PC-9 (cell line): ENCODE measurements at regions not wholly inside any gene's neighbourhood (a gene's known extent, or its start where the extent isn't known, plus 50 kb on each side); places are given as distances from the start of the nearest gene placed in this dataset.

ENCODE experiments used
- CTCF ChIP-seq: fragments of 200-600 bp; sonication (generic); conservative IDR thresholded peaks from 2 replicates; pipeline ENCODE4 v1.6.1; 2017; ENCODE audit warnings: mixed run types, antibody characterized with exemption, mild to moderate bottlenecking, moderate library complexity
- EZH2 ChIP-seq: fragments of 200-600 bp; sonication (generic); IDR thresholded peaks from 2 replicates; pipeline ENCODE4 v1.8.0; 2017; ENCODE audit warnings: antibody characterized with exemption, low read depth

GRCh38 chr1:30383221-30383711 lies 340.1 kb downstream of the MATN1 start:
- TF ChIP-seq EZH2 (no peak), CTCF (no peak)
